ENCODE measurements at regions not wholly inside any gene's neighbourhood (a gene's known extent, or its start where the extent isn't known, plus 50 kb on each side); places are given as distances from the start of the nearest gene placed in this dataset.
A peak's percentile ranks its signal among the peaks of the same experiment; 100 is the strongest.
"Not testable (repeated sequence)": the region's sequence is repeated elsewhere in the genome, so short reads cannot be mapped to it uniquely, and the experiment has no call there.

DNA sequence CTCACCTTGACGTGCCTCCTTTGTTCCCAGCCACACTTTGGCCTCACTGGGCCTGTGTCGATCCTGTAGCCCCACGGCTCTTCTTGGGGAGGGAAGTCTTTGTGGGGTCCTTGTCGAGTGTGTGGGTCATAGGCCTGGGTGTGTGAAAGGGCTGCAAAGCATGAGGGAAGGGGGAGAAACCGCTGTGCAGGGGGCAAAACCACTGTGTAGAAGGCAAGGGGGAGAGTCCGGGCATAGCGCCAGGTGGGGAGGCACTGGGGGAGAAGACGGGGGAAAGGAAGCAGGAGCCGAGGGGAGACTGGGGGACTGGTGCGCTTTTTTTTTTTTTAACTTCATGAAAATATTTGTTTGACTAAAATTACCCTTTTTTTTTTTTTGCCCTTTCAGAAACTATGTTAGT is 65.1 kb upstream of the RASD2 start:
- no peak for DNase-seq

DNA sequence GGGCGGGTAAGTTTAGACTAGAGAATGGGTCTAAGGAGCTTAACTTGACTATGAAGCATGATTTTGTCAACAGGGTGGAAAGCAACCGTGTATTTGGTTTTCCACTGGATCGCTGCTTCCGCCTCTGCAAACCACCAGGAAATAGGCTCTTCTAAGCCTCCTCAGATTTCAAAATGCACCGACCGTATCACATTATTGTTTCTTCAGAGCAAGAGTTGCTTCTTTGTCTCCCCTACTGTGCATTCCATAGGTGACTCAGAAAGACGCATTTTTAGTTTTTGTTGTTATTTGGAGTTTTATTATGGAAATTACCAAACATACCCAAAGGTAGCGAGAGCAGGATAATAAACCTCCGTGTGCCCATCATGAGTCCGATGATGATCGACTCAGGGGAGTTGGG is 64.3 kb upstream of the RASD2 start:
- DNase-seq, result peak; percentile 17

DNA sequence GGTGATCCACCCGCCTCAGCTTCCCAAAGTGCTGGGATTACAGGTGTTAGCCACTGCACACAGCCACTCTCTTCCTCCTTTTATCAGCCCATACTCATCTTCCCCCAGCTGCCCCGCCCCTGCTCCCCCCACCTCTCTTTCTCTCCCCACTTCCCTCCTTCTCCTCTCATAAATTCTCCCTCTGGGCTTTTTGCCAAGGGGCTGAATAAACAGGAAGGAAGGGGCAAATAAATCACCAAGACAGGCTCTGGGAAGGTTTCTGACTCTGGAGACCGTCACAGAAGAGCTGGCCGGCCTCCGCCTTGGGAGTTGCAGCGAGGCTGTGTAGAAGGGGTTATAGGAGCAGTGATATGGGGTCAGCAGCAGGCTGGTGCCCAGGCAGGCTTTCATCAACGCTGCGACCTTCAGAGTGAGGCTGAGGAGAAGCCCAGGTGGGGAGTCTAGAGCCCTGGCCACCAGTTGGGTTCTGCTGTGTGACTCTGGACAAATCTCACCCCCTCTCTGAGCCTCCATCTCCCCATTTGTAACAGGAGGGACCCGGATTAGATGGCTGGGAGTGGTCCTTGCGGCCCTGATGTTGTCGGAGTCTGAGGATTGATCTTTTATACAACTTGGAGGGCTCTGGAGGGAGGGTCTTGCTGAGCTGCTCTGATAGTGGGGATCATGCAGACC is 62.6 kb upstream of the RASD2 start:
- DNase-seq, result peak; percentile 95

DNA sequence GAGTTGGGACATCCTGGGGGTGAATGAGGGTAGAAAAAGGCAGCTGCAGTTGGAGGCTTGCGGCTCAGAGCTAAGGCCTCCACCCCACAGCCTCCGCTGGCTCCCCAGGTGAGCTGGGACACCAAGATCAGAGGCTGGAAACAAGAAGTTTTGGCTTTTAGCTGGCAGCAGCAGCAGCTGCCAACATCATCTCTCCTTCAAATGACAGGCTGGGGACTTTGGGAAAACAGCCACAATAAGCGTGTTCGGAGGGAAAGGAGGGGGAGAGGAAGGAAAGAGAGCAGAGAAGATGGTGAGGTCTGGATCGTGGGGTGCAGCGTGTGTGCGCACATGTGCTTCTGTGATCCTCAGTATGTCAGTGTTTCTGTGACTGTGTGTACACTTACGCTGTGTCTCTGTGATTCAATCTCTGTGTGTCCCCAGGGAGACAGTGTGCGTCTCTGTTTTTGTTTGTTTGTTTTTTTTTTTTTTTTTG is 62.0 kb upstream of the RASD2 start:
- DNase-seq, result no peak

DNA sequence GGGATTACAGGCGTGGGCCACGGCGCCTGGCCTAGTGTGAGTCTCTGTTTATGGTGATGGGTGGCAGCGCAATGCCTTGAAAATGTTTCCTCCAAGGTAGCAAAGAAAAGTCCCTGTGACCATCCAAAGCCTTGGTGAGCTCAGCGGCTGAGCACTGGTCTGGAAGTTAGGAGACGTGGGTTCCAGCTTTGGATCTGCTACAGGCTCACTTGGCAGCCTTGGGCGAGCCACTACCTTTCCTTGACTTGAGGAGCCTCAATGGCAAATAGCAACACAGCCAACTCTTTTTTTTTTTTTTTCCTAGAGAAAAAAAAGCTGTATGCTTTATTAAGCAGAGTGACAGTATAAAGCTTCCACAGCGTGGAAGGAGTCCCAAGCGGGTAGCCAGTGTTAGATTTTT is 61.3 kb upstream of the RASD2 start:
- DNase-seq, result no peak

DNA sequence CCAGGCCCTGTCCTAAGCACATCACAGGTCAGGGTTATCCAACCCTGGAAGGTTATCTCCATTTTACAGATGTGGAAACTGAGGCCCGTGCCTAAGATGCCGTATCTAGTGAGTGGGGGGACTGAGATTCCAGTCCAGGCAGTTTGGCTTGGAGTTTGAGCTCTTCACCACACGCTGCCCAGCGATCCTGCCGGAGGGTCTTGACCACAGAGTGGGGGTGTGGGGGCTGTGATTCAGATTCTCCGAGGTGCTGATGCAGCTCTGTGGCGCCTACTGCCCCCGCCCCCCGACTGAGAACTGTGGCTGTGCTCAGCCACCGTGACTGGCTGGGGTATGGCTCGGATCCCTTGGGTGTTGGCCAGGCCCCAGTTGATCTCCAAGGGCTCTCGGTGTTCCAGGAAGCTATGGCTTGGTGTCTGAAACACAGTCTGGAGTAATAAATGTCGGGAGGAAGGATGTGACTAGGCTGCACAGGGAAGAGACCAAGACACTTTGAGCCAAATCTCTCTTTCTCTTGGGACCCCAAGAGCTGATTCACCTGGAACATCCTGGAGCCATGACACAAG is 60.6 kb upstream of the RASD2 start:
- DNase-seq, result peak; percentile 23

DNA sequence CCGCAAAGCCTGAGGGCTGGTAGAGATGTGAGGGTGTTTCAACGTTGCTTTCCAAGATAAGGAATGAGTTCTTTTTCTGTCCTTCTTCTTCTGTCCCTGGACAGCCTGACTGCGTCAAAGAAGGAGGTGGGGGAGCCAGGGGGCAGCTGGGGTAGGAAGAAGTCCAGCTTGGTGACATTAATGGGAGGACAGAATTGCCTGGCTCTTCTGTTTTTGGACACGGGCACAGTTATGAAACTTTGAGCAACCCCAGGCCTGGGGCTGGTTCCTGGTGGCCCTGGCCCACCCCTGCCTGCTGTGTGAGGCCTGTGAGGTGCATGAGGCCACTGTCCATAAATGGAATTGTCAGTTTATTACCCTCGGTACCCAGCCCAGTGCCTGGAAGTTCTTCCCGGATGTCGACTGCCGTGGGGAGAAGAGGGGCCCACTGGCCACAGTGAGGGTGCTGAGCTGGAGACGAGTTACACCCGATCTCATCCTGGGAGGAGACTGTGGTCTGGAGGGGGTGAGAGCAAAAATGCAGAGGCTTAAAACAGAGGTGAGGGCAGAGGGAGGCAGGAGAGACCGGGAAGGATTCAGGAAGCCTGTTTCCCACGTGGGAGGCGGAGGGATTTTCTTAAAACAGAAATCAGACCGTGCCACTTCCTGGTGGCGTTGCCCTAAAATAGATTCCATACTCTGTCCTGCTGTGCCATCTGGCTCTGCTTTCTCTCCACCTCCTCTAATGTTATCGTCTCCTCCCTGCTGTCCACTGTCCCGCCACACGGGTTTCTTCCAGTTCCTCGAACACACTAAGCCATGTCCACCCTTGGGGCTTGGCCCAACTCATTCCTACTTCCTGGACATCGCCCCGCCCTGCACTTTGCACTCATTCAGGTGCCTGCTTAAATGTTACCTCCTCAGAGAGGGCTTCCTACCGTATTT is 59.7 kb upstream of the RASD2 start:
- peak; percentile 45 for DNase-seq

DNA sequence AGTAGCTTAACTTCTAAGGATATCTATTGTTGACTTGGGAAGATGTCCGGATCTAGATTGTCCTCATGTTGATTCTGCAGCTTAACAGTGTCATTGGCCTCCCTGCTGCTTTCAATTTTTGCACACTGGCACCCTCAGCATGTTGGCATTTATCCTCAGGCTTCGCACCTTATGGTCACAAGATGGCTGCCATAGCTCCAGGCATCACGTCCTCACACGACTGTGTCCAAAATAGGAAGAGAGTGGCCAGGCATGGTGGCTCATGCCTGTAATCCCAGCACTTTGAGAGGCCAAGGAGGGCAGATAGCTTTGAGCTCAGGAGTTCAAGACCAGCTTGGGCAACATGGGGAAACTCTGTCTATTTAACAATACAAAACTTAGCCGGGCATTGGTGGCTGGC is 58.3 kb upstream of the RASD2 start:
- no peak for DNase-seq

DNA sequence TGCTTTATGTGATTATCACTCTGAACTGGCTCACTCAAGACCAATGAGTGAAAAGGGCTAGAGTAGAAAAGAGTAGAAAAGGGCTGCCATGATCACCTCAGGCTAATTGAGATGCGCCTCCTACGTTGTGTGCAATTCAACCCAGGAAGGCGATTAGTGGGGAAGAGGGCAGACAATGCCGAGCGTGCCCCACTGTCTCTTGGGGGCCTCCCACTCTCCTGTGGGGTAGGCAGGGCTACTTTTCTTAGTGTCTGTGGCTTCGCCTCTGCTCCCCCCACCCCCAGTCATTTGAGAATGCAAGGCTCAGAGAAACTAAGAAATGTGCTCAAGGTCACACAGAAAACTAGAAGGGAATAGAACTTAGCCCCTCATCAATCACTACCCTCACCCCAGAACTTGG is 57.7 kb upstream of the RASD2 start:
- no peak for DNase-seq

DNA sequence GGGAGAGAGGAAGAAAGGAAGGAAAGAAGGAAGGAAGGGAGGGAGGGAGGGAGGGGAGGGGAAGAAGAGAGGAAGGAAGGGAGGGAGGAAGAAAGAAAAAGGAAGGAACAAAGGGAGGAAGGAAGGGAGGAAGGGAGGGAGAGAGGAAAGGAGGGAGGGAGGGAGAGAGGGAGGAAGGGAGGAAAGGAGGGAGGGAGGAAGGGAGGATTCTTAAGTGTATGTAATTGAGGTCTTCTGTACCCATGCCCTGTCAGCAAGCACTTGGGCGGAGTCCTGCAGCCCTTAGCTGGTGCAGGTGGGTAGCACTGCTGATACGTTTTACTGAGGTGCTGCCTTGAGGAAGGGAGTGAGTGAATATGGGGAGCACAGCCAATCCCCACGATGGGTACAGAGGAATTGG is 56.9 kb upstream of the RASD2 start:
- no peak for DNase-seq

DNA sequence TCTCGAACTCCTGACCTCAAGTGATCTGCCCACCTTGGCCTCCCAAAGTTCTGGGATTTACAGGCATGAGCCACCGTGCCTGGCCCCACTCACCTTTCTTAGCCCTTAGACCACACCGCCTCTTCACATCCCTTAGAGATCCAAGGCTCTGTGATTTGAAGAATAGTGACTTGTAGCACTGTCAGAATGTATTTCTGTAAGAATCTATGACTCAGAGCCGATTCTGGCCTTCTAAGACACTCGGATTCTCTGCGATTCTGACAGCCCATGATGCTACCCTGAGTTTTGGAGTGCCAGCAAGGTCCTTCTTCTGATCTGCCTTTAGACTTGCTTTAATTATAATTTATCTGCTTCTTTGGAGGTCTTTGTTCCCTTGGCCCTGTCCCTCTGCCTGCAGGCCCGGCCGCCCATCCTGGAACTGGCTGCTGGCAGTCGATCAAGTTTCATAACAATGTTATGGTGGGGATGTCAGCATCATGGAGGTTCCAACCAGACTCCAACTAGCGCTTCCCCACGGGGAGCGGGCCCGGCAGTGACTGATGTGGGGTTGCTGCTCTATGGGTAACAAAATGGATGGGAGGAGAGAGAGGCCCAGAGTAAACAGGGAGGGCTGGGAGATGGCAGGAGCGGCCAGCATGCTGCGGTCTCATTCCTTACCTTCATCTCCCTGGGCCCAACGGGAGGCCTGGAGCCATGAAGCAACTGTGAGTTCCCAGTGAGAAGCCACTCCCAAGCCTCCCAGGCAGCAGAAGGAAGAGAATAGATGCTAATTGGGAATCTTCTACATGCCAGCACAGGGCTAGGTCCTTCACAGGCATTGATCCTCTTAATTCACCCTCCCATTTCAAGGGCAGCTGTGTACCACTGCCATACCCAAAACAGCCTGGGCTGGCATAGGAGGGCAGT is 55.7 kb upstream of the RASD2 start:
- DNase-seq, result no peak

DNA sequence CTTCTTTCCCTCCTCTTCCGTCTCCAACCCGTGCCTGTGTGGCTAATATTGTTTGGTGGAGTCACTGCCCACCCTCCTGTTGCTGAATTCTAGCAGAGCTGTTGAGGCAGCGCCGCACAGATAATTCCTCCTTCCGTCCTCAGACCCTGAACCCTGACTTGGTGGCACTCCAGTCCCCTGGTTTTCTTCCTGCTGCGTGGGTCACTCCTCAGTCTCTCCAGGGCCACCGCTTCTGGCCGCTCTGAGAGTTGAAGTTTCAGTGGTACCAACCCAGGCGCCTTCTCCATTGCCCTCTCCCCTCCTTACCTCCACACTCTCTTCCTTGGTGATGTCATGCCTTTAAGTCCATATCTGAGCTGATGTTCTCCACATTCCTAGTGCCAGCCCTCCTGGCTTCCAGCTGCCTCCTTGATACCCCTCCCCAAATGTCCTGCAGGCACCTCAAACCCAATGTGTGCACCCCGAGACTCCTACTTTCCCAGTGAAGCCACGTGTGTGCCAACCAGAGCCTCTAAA is 54.5 kb upstream of the RASD2 start:
- DNase-seq, result no peak

DNA sequence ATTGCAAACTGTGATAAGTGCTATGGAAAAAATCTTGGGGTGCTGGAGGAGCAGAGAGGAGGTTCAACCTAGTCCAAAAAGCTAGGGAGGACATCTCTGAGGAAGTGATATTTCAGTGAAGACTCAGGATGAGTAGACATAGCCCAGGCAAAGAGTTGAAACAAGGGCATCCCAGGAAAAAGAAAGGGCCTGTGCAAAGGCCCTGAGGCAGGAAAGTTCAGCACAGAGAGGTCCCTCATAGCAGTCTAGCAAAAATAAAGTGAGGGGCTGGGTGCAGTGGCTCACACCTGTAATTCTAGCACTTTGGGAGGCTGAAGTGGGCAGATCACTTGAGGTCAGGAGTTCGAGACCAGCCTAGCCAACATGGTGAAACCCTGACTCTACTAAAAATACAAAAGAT is 53.0 kb upstream of the RASD2 start:
- DNase-seq, result not testable (repeated sequence)

DNA sequence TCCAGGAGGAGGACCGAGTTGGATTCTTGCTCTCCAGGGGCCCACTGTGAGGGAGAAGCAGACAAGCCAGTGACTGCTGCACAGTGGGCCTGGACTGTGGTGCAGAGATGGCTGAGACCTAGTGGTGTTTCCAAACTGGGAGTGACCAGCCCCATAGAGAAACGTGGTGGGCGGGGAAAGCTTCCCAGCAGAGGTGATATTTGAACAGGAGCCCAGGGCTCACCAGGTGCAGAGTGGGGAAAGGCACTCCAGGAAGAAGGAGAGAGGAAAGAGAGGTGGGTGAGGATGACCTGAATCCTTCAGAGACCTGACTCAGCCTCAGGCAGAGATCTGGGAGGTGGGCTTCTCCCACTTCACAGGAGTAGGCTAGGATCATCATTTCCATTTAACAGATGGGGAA is 52.1 kb upstream of the RASD2 start:
- peak; percentile 75 for DNase-seq

DNA sequence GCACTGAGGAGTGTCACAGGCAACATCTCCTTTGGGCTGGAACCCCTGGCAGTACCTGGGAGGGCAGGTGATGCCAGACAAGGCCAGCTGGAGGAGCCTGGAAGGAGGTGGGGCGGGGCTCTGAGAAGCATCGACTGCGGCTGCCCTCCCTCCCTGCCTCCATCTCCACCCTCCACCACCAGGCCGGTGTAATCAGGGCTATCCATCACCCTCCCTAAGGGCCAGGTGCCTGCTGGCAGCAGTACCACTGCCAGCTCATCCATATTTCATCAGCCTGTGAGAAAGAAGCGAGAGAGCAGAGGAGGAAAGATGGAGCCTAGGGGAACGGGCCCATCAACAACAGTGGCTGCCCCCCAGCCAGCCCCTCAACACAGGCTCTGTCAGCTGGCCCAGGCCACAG is 51.4 kb upstream of the RASD2 start:
- peak; percentile 84 for DNase-seq
